ENCODE measurements at regions not wholly inside any gene's neighbourhood (a gene's known extent, or its start where the extent isn't known, plus 50 kb on each side); places are given as distances from the start of the nearest gene placed in this dataset.
"Not testable (repeated sequence)": the region's sequence is repeated elsewhere in the genome, so short reads cannot be mapped to it uniquely, and the experiment has no call there.

- DNase-seq (ENCODE audit: unreplicated experiment); H3K4me1 Mint-ChIP-seq (ENCODE audit: insufficient read depth, unreplicated experiment); BruUV-seq (replicated peaks); POLR2A ChIA-PET; H3K27ac Mint-ChIP-seq (ENCODE audit: low read depth, unreplicated experiment); intact Hi-C loops (cut with micrococcal nuclease); H3K27me3 Mint-ChIP-seq (ENCODE audit: insufficient read depth, unreplicated experiment); H3K36me3 Mint-ChIP-seq (ENCODE audit: insufficient read depth, unreplicated experiment); H3K4me3 Mint-ChIP-seq (ENCODE audit: unreplicated experiment); H3K9me3 Mint-ChIP-seq (ENCODE audit: unreplicated experiment): not testable (repeated sequence)
- CTCF ChIA-PET: interaction anchor here (1.3 kb wide), 1 partner anchor 1975 kb away, joined by 4 read pairs; no protein-coding TSS in a partner anchor
Observed at GRCh38 chr15:20248434-20248833, 293.2 kb downstream of the GOLGA6L6 start.

GRCh38 chr15:20247137-20247536, 294.5 kb downstream of the GOLGA6L6 start:
- BruUV-seq (replicated peaks); intact Hi-C loops (cut with micrococcal nuclease); DNase-seq (ENCODE audit: unreplicated experiment); H3K27ac Mint-ChIP-seq (ENCODE audit: low read depth, unreplicated experiment); H3K4me3 Mint-ChIP-seq (ENCODE audit: unreplicated experiment); H3K9me3 Mint-ChIP-seq (ENCODE audit: unreplicated experiment); H3K36me3 Mint-ChIP-seq (ENCODE audit: insufficient read depth, unreplicated experiment); H3K4me1 Mint-ChIP-seq (ENCODE audit: insufficient read depth, unreplicated experiment); H3K27me3 Mint-ChIP-seq (ENCODE audit: insufficient read depth, unreplicated experiment); CTCF ChIA-PET; POLR2A ChIA-PET: not testable (repeated sequence)

- H3K4me3 Mint-ChIP-seq (ENCODE audit: unreplicated experiment); H3K36me3 Mint-ChIP-seq (ENCODE audit: insufficient read depth, unreplicated experiment); H3K9me3 Mint-ChIP-seq (ENCODE audit: unreplicated experiment); H3K27ac Mint-ChIP-seq (ENCODE audit: low read depth, unreplicated experiment); H3K27me3 Mint-ChIP-seq (ENCODE audit: insufficient read depth, unreplicated experiment); DNase-seq (ENCODE audit: unreplicated experiment); BruUV-seq (replicated peaks); H3K4me1 Mint-ChIP-seq (ENCODE audit: insufficient read depth, unreplicated experiment); intact Hi-C loops (cut with micrococcal nuclease); POLR2A ChIA-PET; CTCF ChIA-PET: not testable (repeated sequence)
Observed at GRCh38 chr15:20246624-20247023, 295.0 kb downstream of the GOLGA6L6 start.

GRCh38 chr15:20245856-20246255, 295.7 kb downstream of the GOLGA6L6 start:
- H3K27me3 Mint-ChIP-seq (ENCODE audit: insufficient read depth, unreplicated experiment); DNase-seq (ENCODE audit: unreplicated experiment); H3K27ac Mint-ChIP-seq (ENCODE audit: low read depth, unreplicated experiment); H3K36me3 Mint-ChIP-seq (ENCODE audit: insufficient read depth, unreplicated experiment); intact Hi-C loops (cut with micrococcal nuclease); BruUV-seq (replicated peaks); H3K9me3 Mint-ChIP-seq (ENCODE audit: unreplicated experiment); CTCF ChIA-PET; POLR2A ChIA-PET; H3K4me1 Mint-ChIP-seq (ENCODE audit: insufficient read depth, unreplicated experiment); H3K4me3 Mint-ChIP-seq (ENCODE audit: unreplicated experiment): not testable (repeated sequence)

GRCh38 chr15:20244792-20245191, 296.8 kb downstream of the GOLGA6L6 start:
- H3K9me3 Mint-ChIP-seq (ENCODE audit: unreplicated experiment); H3K4me3 Mint-ChIP-seq (ENCODE audit: unreplicated experiment); H3K4me1 Mint-ChIP-seq (ENCODE audit: insufficient read depth, unreplicated experiment); H3K27me3 Mint-ChIP-seq (ENCODE audit: insufficient read depth, unreplicated experiment); intact Hi-C loops (cut with micrococcal nuclease); H3K27ac Mint-ChIP-seq (ENCODE audit: low read depth, unreplicated experiment); DNase-seq (ENCODE audit: unreplicated experiment); BruUV-seq (replicated peaks); H3K36me3 Mint-ChIP-seq (ENCODE audit: insufficient read depth, unreplicated experiment); POLR2A ChIA-PET: not testable (repeated sequence)
- CTCF ChIA-PET: interaction anchor here (0.9 kb wide), 1 partner anchor 26 kb away, joined by 3 read pairs; no protein-coding TSS in a partner anchor

- H3K9me3 Mint-ChIP-seq (ENCODE audit: unreplicated experiment); H3K27me3 Mint-ChIP-seq (ENCODE audit: insufficient read depth, unreplicated experiment); H3K4me3 Mint-ChIP-seq (ENCODE audit: unreplicated experiment); BruUV-seq (replicated peaks); H3K36me3 Mint-ChIP-seq (ENCODE audit: insufficient read depth, unreplicated experiment); POLR2A ChIA-PET; H3K27ac Mint-ChIP-seq (ENCODE audit: low read depth, unreplicated experiment); intact Hi-C loops (cut with micrococcal nuclease); H3K4me1 Mint-ChIP-seq (ENCODE audit: insufficient read depth, unreplicated experiment); DNase-seq (ENCODE audit: unreplicated experiment): not testable (repeated sequence)
- CTCF ChIA-PET: interaction anchor here (0.9 kb wide), 1 partner anchor 27 kb away, joined by 3 read pairs; no protein-coding TSS in a partner anchor
Observed at GRCh38 chr15:20243486-20244240, 297.9 kb downstream of the GOLGA6L6 start.

GRCh38 chr15:20240366-20240917, 301.2 kb downstream of the GOLGA6L6 start:
- H3K9me3 Mint-ChIP-seq (ENCODE audit: unreplicated experiment); intact Hi-C loops (cut with micrococcal nuclease): not testable (repeated sequence)

GRCh38 chr15:20239186-20239585, 302.4 kb downstream of the GOLGA6L6 start:
- H3K27me3 Mint-ChIP-seq (ENCODE audit: insufficient read depth, unreplicated experiment); H3K36me3 Mint-ChIP-seq (ENCODE audit: insufficient read depth, unreplicated experiment); POLR2A ChIA-PET; H3K9me3 Mint-ChIP-seq (ENCODE audit: unreplicated experiment); BruUV-seq (replicated peaks); intact Hi-C loops (cut with micrococcal nuclease); H3K4me1 Mint-ChIP-seq (ENCODE audit: insufficient read depth, unreplicated experiment); DNase-seq (ENCODE audit: unreplicated experiment); H3K4me3 Mint-ChIP-seq (ENCODE audit: unreplicated experiment); H3K27ac Mint-ChIP-seq (ENCODE audit: low read depth, unreplicated experiment): not testable (repeated sequence)
- CTCF ChIA-PET: interaction anchor here (1.1 kb wide), 1 partner anchor 10 kb away, joined by 3 read pairs; no protein-coding TSS in a partner anchor

More at GRCh38 chr15:20240366-20240917, 301.2 kb downstream of the GOLGA6L6 start:
- H3K27ac Mint-ChIP-seq (ENCODE audit: low read depth, unreplicated experiment); H3K27me3 Mint-ChIP-seq (ENCODE audit: insufficient read depth, unreplicated experiment); BruUV-seq (replicated peaks); POLR2A ChIA-PET; DNase-seq (ENCODE audit: unreplicated experiment); H3K36me3 Mint-ChIP-seq (ENCODE audit: insufficient read depth, unreplicated experiment); H3K4me3 Mint-ChIP-seq (ENCODE audit: unreplicated experiment); H3K4me1 Mint-ChIP-seq (ENCODE audit: insufficient read depth, unreplicated experiment); CTCF ChIA-PET: not testable (repeated sequence)

- H3K4me1 Mint-ChIP-seq (ENCODE audit: insufficient read depth, unreplicated experiment); POLR2A ChIA-PET; BruUV-seq (replicated peaks); CTCF ChIA-PET; DNase-seq (ENCODE audit: unreplicated experiment); H3K27ac Mint-ChIP-seq (ENCODE audit: low read depth, unreplicated experiment); H3K36me3 Mint-ChIP-seq (ENCODE audit: insufficient read depth, unreplicated experiment); H3K9me3 Mint-ChIP-seq (ENCODE audit: unreplicated experiment); H3K27me3 Mint-ChIP-seq (ENCODE audit: insufficient read depth, unreplicated experiment); intact Hi-C loops (cut with micrococcal nuclease); H3K4me3 Mint-ChIP-seq (ENCODE audit: unreplicated experiment): not testable (repeated sequence)
Observed at GRCh38 chr15:20237256-20238020, 304.2 kb downstream of the GOLGA6L6 start.
